ENCODE measurements at regions not wholly inside any gene's neighbourhood (a gene's known extent, or its start where the extent isn't known, plus 50 kb on each side); places are given as distances from the start of the nearest gene placed in this dataset.

DNA sequence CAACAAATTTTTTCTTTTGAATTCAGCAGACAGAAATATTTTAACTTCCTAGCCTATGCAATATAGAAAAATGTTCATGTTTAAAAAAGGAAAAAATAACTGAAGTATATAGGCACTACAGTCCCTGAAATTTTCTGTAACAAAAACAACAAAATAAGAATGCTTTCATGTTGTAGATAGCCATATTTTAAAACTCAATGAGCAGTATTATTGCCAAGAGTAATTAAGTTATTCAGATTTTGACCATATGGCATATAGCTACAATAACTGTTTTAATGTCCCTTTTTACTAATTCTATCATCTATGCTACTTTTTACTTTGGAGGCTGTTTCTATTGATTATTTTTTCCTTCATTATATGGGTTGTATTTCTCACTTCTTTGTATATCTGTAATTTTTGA is 283.3 kb upstream of the RIMS1 start:
- TF ChIP-seq, protein P1, sequence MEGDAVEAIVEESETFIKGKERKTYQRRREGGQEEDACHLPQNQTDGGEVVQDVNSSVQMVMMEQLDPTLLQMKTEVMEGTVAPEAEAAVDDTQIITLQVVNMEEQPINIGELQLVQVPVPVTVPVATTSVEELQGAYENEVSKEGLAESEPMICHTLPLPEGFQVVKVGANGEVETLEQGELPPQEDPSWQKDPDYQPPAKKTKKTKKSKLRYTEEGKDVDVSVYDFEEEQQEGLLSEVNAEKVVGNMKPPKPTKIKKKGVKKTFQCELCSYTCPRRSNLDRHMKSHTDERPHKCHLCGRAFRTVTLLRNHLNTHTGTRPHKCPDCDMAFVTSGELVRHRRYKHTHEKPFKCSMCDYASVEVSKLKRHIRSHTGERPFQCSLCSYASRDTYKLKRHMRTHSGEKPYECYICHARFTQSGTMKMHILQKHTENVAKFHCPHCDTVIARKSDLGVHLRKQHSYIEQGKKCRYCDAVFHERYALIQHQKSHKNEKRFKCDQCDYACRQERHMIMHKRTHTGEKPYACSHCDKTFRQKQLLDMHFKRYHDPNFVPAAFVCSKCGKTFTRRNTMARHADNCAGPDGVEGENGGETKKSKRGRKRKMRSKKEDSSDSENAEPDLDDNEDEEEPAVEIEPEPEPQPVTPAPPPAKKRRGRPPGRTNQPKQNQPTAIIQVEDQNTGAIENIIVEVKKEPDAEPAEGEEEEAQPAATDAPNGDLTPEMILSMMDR (IDR thresholded peaks at IDR 0.05) = no peak
- TF ChIP-seq EZH2 (IDR thresholded peaks at IDR 0.05; ENCODE audit: borderline replicate concordance, insufficient read depth, low read depth, low read length, poor library complexity, severe bottlenecking) = no peak
